ENCODE measurements at regions not wholly inside any gene's neighbourhood (a gene's known extent, or its start where the extent isn't known, plus 50 kb on each side); places are given as distances from the start of the nearest gene placed in this dataset.
"Not testable (repeated sequence)": the region's sequence is repeated elsewhere in the genome, so short reads cannot be mapped to it uniquely, and the experiment has no call there.

GRCh38 chr20:30286157-30286556 is 971.3 kb upstream of the DEFB115 start:
- Histone ChIP-seq H3K27me3 (no peaks in the 10 kb centered on the region), H2AFZ (replicated peaks) (no peak overlapping the region), H3K4me3 (no peak overlapping the region), H3K4me2 (no peak overlapping the region), H3K4me1 (no peaks in the 10 kb centered on the region), H3K79me2 (ENCODE audit: low read depth) (no peaks in the 10 kb centered on the region), H3K36me3 (no peaks in the 10 kb centered on the region), H3K27ac (no peak overlapping the region), H3K9ac (no peak overlapping the region), H3F3A (ENCODE audit: low read depth) (no peaks in the 10 kb centered on the region), H3K9me3 (ENCODE audit: low read depth) (no peaks in the 10 kb centered on the region), H4K20me1 (ENCODE audit: low read depth) (no peaks in the 10 kb centered on the region)
- Mint-ChIP-seq H3K27ac (no peak overlapping the region), H3K9me3 (peaks cover 62% of the 10 kb centered on the region), H3K4me3 (no peak overlapping the region), H3K36me3 (peaks cover 4% of the 10 kb centered on the region), H3K4me1 (no peaks in the 10 kb centered on the region), H3K27me3 (ENCODE audit: insufficient read depth, low read depth) (peaks cover 8% of the 10 kb centered on the region)
- TF ChIP-seq EZH2 (IDR thresholded peaks at IDR 0.05) (no peak), EZH2phosphoT487 (IDR thresholded peaks at IDR 0.05) (no peak), CTCF (IDR thresholded peaks at IDR 0.05) (no peak)
- DNase-seq (ENCODE audit: low spot score): no peak

GRCh38 chr20:30287459-30287858 is 970.0 kb upstream of the DEFB115 start:
- not testable (repeated sequence) for H3K4me1 Mint-ChIP-seq; H3K79me2 ChIP-seq (ENCODE audit: low read depth); H3K27ac Mint-ChIP-seq; H3K27ac ChIP-seq; H3K4me2 ChIP-seq; H3K36me3 Mint-ChIP-seq; H2AFZ ChIP-seq (replicated peaks); H3K4me3 ChIP-seq; H3K9me3 ChIP-seq (ENCODE audit: low read depth); H3K9ac ChIP-seq; H3K36me3 ChIP-seq; H3K27me3 ChIP-seq; H4K20me1 ChIP-seq (ENCODE audit: low read depth); DNase-seq (ENCODE audit: low spot score); H3K27me3 Mint-ChIP-seq (ENCODE audit: insufficient read depth, low read depth); H3K4me1 ChIP-seq; H3K4me3 Mint-ChIP-seq; H3F3A ChIP-seq (ENCODE audit: low read depth)
- peaks cover 57% of the 10 kb centered on the region for H3K9me3 Mint-ChIP-seq

GRCh38 chr20:30288346-30288745 is 969.1 kb upstream of the DEFB115 start:
- no peaks in the 10 kb centered on the region for H3K4me1 Mint-ChIP-seq
- Histone ChIP-seq H2AFZ (replicated peaks) (no peak overlapping the region), H3K4me3 (no peak overlapping the region), H3K9me3 (ENCODE audit: low read depth) (no peaks in the 10 kb centered on the region), H4K20me1 (ENCODE audit: low read depth) (no peaks in the 10 kb centered on the region), H3K79me2 (ENCODE audit: low read depth) (no peaks in the 10 kb centered on the region), H3K9ac (no peak overlapping the region), H3K27ac (no peak overlapping the region), H3K4me1 (no peaks in the 10 kb centered on the region), H3K4me2 (no peak overlapping the region), H3F3A (ENCODE audit: low read depth) (no peaks in the 10 kb centered on the region), H3K27me3 (no peaks in the 10 kb centered on the region), H3K36me3 (no peaks in the 10 kb centered on the region)
- H3K4me3 Mint-ChIP-seq: no peak overlapping the region
- DNase-seq (ENCODE audit: low spot score): no peak
- peaks cover 4% of the 10 kb centered on the region for H3K36me3 Mint-ChIP-seq
- H3K9me3 Mint-ChIP-seq: peaks cover 57% of the 10 kb centered on the region
- no peak for TF ChIP-seq EZH2phosphoT487 (IDR thresholded peaks at IDR 0.05)
- no peak overlapping the region for H3K27ac Mint-ChIP-seq
- H3K27me3 Mint-ChIP-seq (ENCODE audit: insufficient read depth, low read depth): peaks cover 8% of the 10 kb centered on the region

- not testable (repeated sequence) for H3K4me3 ChIP-seq; DNase-seq (ENCODE audit: low spot score); H2AFZ ChIP-seq (replicated peaks); H3K27me3 Mint-ChIP-seq (ENCODE audit: insufficient read depth, low read depth); H3K4me3 Mint-ChIP-seq; H3K4me1 ChIP-seq; H3K9ac ChIP-seq; H3K36me3 ChIP-seq; H3K27ac ChIP-seq; H3F3A ChIP-seq (ENCODE audit: low read depth); H4K20me1 ChIP-seq (ENCODE audit: low read depth); H3K27me3 ChIP-seq; H3K27ac Mint-ChIP-seq; H3K79me2 ChIP-seq (ENCODE audit: low read depth); H3K4me2 ChIP-seq; H3K9me3 ChIP-seq (ENCODE audit: low read depth); H3K4me1 Mint-ChIP-seq; H3K36me3 Mint-ChIP-seq
- peaks cover 55% of the 10 kb centered on the region for H3K9me3 Mint-ChIP-seq
Observed at GRCh38 chr20:30289049-30289448, 968.4 kb upstream of the DEFB115 start.

GRCh38 chr20:30289711-30290141 is 967.7 kb upstream of the DEFB115 start:
- H3K9me3 Mint-ChIP-seq: peaks cover 48% of the 10 kb centered on the region
- H3K79me2 ChIP-seq (ENCODE audit: low read depth); H3K9ac ChIP-seq; H3K36me3 ChIP-seq; H3K27ac ChIP-seq; H3K4me2 ChIP-seq; H3K36me3 Mint-ChIP-seq; H3K4me3 Mint-ChIP-seq; H3K9me3 ChIP-seq (ENCODE audit: low read depth); H3K4me1 ChIP-seq; H4K20me1 ChIP-seq (ENCODE audit: low read depth); H3K4me1 Mint-ChIP-seq; H3K27me3 Mint-ChIP-seq (ENCODE audit: insufficient read depth, low read depth); DNase-seq (ENCODE audit: low spot score); H3K4me3 ChIP-seq; H3F3A ChIP-seq (ENCODE audit: low read depth); H3K27ac Mint-ChIP-seq; H2AFZ ChIP-seq (replicated peaks); H3K27me3 ChIP-seq: not testable (repeated sequence)

- H3K27me3 ChIP-seq; H3K4me2 ChIP-seq; H3K27ac ChIP-seq; H3K79me2 ChIP-seq (ENCODE audit: low read depth); H2AFZ ChIP-seq (replicated peaks); H3F3A ChIP-seq (ENCODE audit: low read depth); H3K9ac ChIP-seq; H3K4me3 ChIP-seq; H3K36me3 Mint-ChIP-seq; H3K4me1 Mint-ChIP-seq; H3K4me3 Mint-ChIP-seq; H3K4me1 ChIP-seq; H3K36me3 ChIP-seq; DNase-seq (ENCODE audit: low spot score); H4K20me1 ChIP-seq (ENCODE audit: low read depth); H3K9me3 ChIP-seq (ENCODE audit: low read depth); H3K27ac Mint-ChIP-seq; H3K27me3 Mint-ChIP-seq (ENCODE audit: insufficient read depth, low read depth): not testable (repeated sequence)
- peaks cover 46% of the 10 kb centered on the region for H3K9me3 Mint-ChIP-seq
Observed at GRCh38 chr20:30290361-30291063, 967.0 kb upstream of the DEFB115 start.

- H4K20me1 ChIP-seq (ENCODE audit: low read depth); H3K27me3 ChIP-seq; H3K4me1 ChIP-seq; H3K4me3 Mint-ChIP-seq; DNase-seq (ENCODE audit: low spot score); H3K79me2 ChIP-seq (ENCODE audit: low read depth); H3K27ac Mint-ChIP-seq; H2AFZ ChIP-seq (replicated peaks); H3K4me3 ChIP-seq; H3K4me1 Mint-ChIP-seq; H3K36me3 Mint-ChIP-seq; H3K9me3 ChIP-seq (ENCODE audit: low read depth); H3K9ac ChIP-seq; H3F3A ChIP-seq (ENCODE audit: low read depth); H3K4me2 ChIP-seq; H3K27ac ChIP-seq; H3K27me3 Mint-ChIP-seq (ENCODE audit: insufficient read depth, low read depth); H3K36me3 ChIP-seq: not testable (repeated sequence)
- peaks cover 42% of the 10 kb centered on the region for H3K9me3 Mint-ChIP-seq
Observed at GRCh38 chr20:30291064-30291379, 966.4 kb upstream of the DEFB115 start.

All from neural progenitor cell (in vitro differentiated cells).